ENCODE measurements at regions not wholly inside any gene's neighbourhood (a gene's known extent, or its start where the extent isn't known, plus 50 kb on each side); places are given as distances from the start of the nearest gene placed in this dataset.
"Not testable (repeated sequence)": the region's sequence is repeated elsewhere in the genome, so short reads cannot be mapped to it uniquely, and the experiment has no call there.

GRCh38 chr20:55415567-55416142, 589.7 kb downstream of the CBLN4 start:
- H3K4me3 ChIP-seq (ENCODE audit: low read depth, low read length) = no peak overlapping the region
- no peak for DNase-seq (ENCODE audit: low read depth)
- TF ChIP-seq, protein P1, sequence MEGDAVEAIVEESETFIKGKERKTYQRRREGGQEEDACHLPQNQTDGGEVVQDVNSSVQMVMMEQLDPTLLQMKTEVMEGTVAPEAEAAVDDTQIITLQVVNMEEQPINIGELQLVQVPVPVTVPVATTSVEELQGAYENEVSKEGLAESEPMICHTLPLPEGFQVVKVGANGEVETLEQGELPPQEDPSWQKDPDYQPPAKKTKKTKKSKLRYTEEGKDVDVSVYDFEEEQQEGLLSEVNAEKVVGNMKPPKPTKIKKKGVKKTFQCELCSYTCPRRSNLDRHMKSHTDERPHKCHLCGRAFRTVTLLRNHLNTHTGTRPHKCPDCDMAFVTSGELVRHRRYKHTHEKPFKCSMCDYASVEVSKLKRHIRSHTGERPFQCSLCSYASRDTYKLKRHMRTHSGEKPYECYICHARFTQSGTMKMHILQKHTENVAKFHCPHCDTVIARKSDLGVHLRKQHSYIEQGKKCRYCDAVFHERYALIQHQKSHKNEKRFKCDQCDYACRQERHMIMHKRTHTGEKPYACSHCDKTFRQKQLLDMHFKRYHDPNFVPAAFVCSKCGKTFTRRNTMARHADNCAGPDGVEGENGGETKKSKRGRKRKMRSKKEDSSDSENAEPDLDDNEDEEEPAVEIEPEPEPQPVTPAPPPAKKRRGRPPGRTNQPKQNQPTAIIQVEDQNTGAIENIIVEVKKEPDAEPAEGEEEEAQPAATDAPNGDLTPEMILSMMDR (conservative IDR thresholded peaks at IDR 0.05; ENCODE audit: low read depth, low read length) = peak; percentile 49

GRCh38 chr20:55412508-55412907, 592.8 kb downstream of the CBLN4 start:
- not testable (repeated sequence) for H3K4me3 ChIP-seq (ENCODE audit: low read depth, low read length); DNase-seq (ENCODE audit: low read depth)

- no peak for DNase-seq (ENCODE audit: low read depth)
- TF ChIP-seq, protein P1 (conservative IDR thresholded peaks at IDR 0.05; ENCODE audit: low read depth, low read length) = no peak
- no peak overlapping the region for H3K4me3 ChIP-seq (ENCODE audit: low read depth, low read length)
Measured at GRCh38 chr20:55406891-55407290, 598.4 kb downstream of the CBLN4 start.

GRCh38 chr20:55394592-55394991, 610.7 kb downstream of the CBLN4 start:
- DNase-seq (ENCODE audit: low read depth) = no peak
- TF ChIP-seq, protein P1 (conservative IDR thresholded peaks at IDR 0.05; ENCODE audit: low read depth, low read length) = no peak

GRCh38 chr20:55390791-55391190, 614.5 kb downstream of the CBLN4 start:
- no peak for DNase-seq (ENCODE audit: low read depth)
- no peak overlapping the region for H3K4me3 ChIP-seq (ENCODE audit: low read depth, low read length)
- TF ChIP-seq, protein P1 (conservative IDR thresholded peaks at IDR 0.05; ENCODE audit: low read depth, low read length) = no peak

More at GRCh38 chr20:55394592-55394991, 610.7 kb downstream of the CBLN4 start:
- H3K4me3 ChIP-seq (ENCODE audit: low read depth, low read length) = no peak overlapping the region

DNA sequence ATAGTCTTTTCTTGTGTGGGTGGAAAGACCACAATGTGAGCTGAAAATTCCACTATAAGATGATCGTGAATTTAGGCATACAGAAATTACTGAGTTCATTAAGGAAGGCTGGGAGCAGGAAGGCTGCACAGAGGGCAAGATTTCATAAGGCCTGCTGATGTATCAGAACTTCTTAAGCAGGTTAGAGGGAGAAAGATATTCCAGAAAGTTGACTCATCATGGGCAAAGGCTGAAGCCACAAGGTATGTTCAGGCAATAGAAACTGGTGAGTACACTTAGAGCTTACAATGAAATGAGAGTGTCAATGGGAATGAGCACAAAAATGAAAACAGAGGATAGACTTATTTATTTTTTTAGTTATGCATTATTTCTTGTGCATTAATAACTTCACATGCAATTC, 618.6 kb downstream of the CBLN4 start:
- no peak overlapping the region for H3K4me3 ChIP-seq (ENCODE audit: low read depth, low read length)
- TF ChIP-seq, protein P1 (conservative IDR thresholded peaks at IDR 0.05; ENCODE audit: low read depth, low read length) = no peak
- DNase-seq (ENCODE audit: low read depth) = peak; percentile 53

- TF ChIP-seq, protein P1 (conservative IDR thresholded peaks at IDR 0.05; ENCODE audit: low read depth, low read length) = no peak
- DNase-seq (ENCODE audit: low read depth) = no peak
- no peak overlapping the region for H3K4me3 ChIP-seq (ENCODE audit: low read depth, low read length)
Measured at GRCh38 chr20:55375920-55376319, 629.4 kb downstream of the CBLN4 start.

Measured in epithelial cell of proximal tubule (primary cell).